WTC11 (cell line): ENCODE measurements at regions not wholly inside any gene's neighbourhood (a gene's known extent, or its start where the extent isn't known, plus 50 kb on each side); places are given as distances from the start of the nearest gene placed in this dataset.

Source experiments
- ATAC-seq: fragments of 200-7000 bp; cut with Tn5 transposase; 2 replicates; pipeline ENCODE4 v1.10.0; 2021; ENCODE audit warnings: mild to moderate bottlenecking, moderate library complexity
- CTCF ChIA-PET: fragments of 300-600 bp; sonication (Branson Sonifier 250); formaldehyde crosslinking; loops from one replicate; lab custom pipeline; 2021; ENCODE audit warnings: antibody characterized with exemption; lab: Charles Lee
- POLR2A ChIA-PET: fragments of 350-600 bp; sonication (Branson Sonifier 250); formaldehyde crosslinking; loops from one replicate; lab custom pipeline; 2021; ENCODE audit warnings: antibody characterized with exemption; lab: Charles Lee
- DNase-seq: peaks from one replicate; pipeline ENCODE4 v3.0.0; 2021; ENCODE audit warnings: low spot score
- H3K27ac Mint-ChIP-seq: 2 replicates; pipeline ENCODE4 v1.8.0; 2021; ENCODE audit warnings: mixed read lengths
- H3K27me3 Mint-ChIP-seq: 2 replicates; pipeline ENCODE4 v1.8.0; 2021; ENCODE audit warnings: low read depth, mild to moderate bottlenecking, moderate library complexity, mixed read lengths
- H3K36me3 Mint-ChIP-seq: 2 replicates; pipeline ENCODE4 v1.8.0; 2021; ENCODE audit warnings: mixed read lengths
- H3K4me1 Mint-ChIP-seq: 2 replicates; pipeline ENCODE4 v1.8.0; 2022; ENCODE audit warnings: mixed read lengths
- H3K4me3 Mint-ChIP-seq: 2 replicates; pipeline ENCODE4 v1.8.0; 2021; ENCODE audit warnings: mild to moderate bottlenecking, moderate library complexity, mixed read lengths
- H3K9me3 Mint-ChIP-seq: 2 replicates; pipeline ENCODE4 v1.8.0; 2021; ENCODE audit warnings: mixed read lengths
- AFF4 ChIP-seq: sonication (generic); formaldehyde crosslinking; IDR thresholded peaks from 2 replicates; pipeline ENCODE4 v1.8.1; 2023; ENCODE audit warnings: mild to moderate bottlenecking, missing genetic modification reagents, borderline replicate concordance
- CREB1 ChIP-seq: sonication (generic); formaldehyde crosslinking; IDR thresholded peaks from 2 replicates; pipeline ENCODE4 v1.8.0; 2023; ENCODE audit warnings: mild to moderate bottlenecking, missing genetic modification reagents
- E2F4 ChIP-seq: sonication (generic); formaldehyde crosslinking; IDR thresholded peaks from 2 replicates; pipeline ENCODE4 v1.8.1; 2022; ENCODE audit warnings: low read depth, mild to moderate bottlenecking, moderate library complexity, missing genetic modification reagents, borderline replicate concordance
- ELF4 ChIP-seq: sonication (generic); formaldehyde crosslinking; IDR thresholded peaks from 2 replicates; pipeline ENCODE4 v1.8.1; 2022; ENCODE audit warnings: low read depth, mild to moderate bottlenecking, moderate library complexity, missing genetic modification reagents
- GABPB1 ChIP-seq: sonication (generic); formaldehyde crosslinking; IDR thresholded peaks from 2 replicates; pipeline ENCODE4 v1.8.1; 2023; ENCODE audit warnings: mild to moderate bottlenecking, missing genetic modification reagents
- IRF2 ChIP-seq: sonication (generic); formaldehyde crosslinking; IDR thresholded peaks from 2 replicates; pipeline ENCODE4 v1.8.0; 2022; ENCODE audit warnings: low read depth, missing genetic modification reagents, borderline replicate concordance
- JUN ChIP-seq: sonication (generic); formaldehyde crosslinking; IDR thresholded peaks from 2 replicates; pipeline ENCODE4 v1.8.0; 2023; ENCODE audit warnings: mild to moderate bottlenecking, missing genetic modification reagents
- MXD4 ChIP-seq: fragments of 250-450 bp; sonication (Bioruptor Pico); IDR thresholded peaks from 2 replicates; pipeline ENCODE4 v1.8.0; 2021; ENCODE audit warnings: mild to moderate bottlenecking, moderate library complexity, borderline replicate concordance
- NFATC4 ChIP-seq: fragments of 250-450 bp; sonication (Bioruptor Pico); IDR thresholded peaks from 2 replicates; pipeline ENCODE4 v1.9.0; 2021; ENCODE audit warnings: mild to moderate bottlenecking
- NFE2L1 ChIP-seq: sonication (generic); formaldehyde crosslinking; IDR thresholded peaks from 2 replicates; pipeline ENCODE4 v1.8.1; 2023; ENCODE audit warnings: missing genetic modification reagents
- NR2C2 ChIP-seq: sonication (generic); formaldehyde crosslinking; IDR thresholded peaks from 2 replicates; pipeline ENCODE4 v1.8.0; 2022; ENCODE audit warnings: mild to moderate bottlenecking, missing genetic modification reagents
- PRRX2 ChIP-seq: fragments of 250-450 bp; sonication (Bioruptor Pico); IDR thresholded peaks from 2 replicates; pipeline ENCODE4 v1.8.0; 2021; ENCODE audit warnings: mild to moderate bottlenecking
- RORB ChIP-seq: fragments of 250-450 bp; sonication (Bioruptor Pico); IDR thresholded peaks from 2 replicates; pipeline ENCODE4 v1.9.0; 2021; ENCODE audit warnings: mild to moderate bottlenecking
- ZNF219 ChIP-seq: sonication (generic); formaldehyde crosslinking; IDR thresholded peaks from 2 replicates; pipeline ENCODE4 v1.8.0; 2023; ENCODE audit warnings: missing genetic modification reagents, mild to moderate bottlenecking, borderline replicate concordance
- ZNF232 ChIP-seq: sonication (generic); formaldehyde crosslinking; IDR thresholded peaks from 2 replicates; pipeline ENCODE4 v1.8.0; 2022; ENCODE audit warnings: mild to moderate bottlenecking, missing genetic modification reagents
- ZNF396 ChIP-seq: fragments of 250-450 bp; sonication (Bioruptor Pico); IDR thresholded peaks from 2 replicates; pipeline ENCODE4 v1.8.0; 2021; ENCODE audit warnings: mild to moderate bottlenecking, moderate library complexity, borderline replicate concordance
- ZNF671 ChIP-seq: fragments of 250-450 bp; sonication (Bioruptor Pico); IDR thresholded peaks from 2 replicates; pipeline ENCODE4 v1.8.0; 2021; ENCODE audit warnings: mild to moderate bottlenecking
- TF ChIP-seq, protein P1 (sequence below): sonication (generic); formaldehyde crosslinking; conservative IDR thresholded peaks from 2 replicates; pipeline ENCODE4 v1.8.1; 2023; ENCODE audit warnings: mild to moderate bottlenecking, low read depth, missing genetic modification reagents, moderate library complexity
- TF ChIP-seq, protein P2 (sequence below): sonication (generic); formaldehyde crosslinking; IDR thresholded peaks from 2 replicates; pipeline ENCODE4 v1.8.1; 2023; ENCODE audit warnings: mild to moderate bottlenecking, moderate library complexity, missing genetic modification reagents
- TF ChIP-seq, protein P3 (sequence below): sonication (generic); formaldehyde crosslinking; IDR thresholded peaks from 2 replicates; pipeline ENCODE4 v1.8.0; 2023; ENCODE audit warnings: mild to moderate bottlenecking, missing genetic modification reagents
- TF ChIP-seq, protein P4 (sequence below): sonication (generic); formaldehyde crosslinking; IDR thresholded peaks from 2 replicates; pipeline ENCODE4 v1.8.1; 2022; ENCODE audit warnings: low read depth, missing genetic modification reagents, borderline replicate concordance

GRCh38 chr10:29922226-29922625 is 137.2 kb downstream of the JCAD start (continued):
- TF ChIP-seq E2F4, result no peak
- TF ChIP-seq RORB (CRISPR knock-in tag), result no peak
- TF ChIP-seq NFE2L1 (CRISPR knock-in tag), result no peak
- TF ChIP-seq, all 79 proteins: peak for 0

DNA sequence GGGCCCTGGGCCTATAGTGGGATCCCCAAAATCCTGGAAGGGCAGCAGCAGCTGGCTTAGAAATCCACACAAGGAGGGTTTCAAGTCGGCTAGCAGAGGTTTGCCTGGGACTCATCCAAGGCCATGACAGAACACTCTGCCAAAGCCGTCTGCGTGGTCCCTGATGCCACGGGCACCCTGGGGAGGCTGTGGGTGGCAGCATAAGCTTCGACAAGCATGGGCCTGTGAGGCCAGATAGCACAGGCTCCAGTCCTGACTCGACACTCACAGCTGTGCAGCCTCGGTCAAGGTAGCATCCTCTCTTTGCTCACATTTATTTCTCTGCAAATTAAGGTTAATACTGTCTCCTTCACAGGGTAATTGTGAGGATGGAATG is 138.3 kb downstream of the JCAD start:
- no peak for TF ChIP-seq ZNF396 (CRISPR knock-in tag)
- no peak for TF ChIP-seq PRRX2 (CRISPR knock-in tag)
- TF ChIP-seq, protein P1, sequence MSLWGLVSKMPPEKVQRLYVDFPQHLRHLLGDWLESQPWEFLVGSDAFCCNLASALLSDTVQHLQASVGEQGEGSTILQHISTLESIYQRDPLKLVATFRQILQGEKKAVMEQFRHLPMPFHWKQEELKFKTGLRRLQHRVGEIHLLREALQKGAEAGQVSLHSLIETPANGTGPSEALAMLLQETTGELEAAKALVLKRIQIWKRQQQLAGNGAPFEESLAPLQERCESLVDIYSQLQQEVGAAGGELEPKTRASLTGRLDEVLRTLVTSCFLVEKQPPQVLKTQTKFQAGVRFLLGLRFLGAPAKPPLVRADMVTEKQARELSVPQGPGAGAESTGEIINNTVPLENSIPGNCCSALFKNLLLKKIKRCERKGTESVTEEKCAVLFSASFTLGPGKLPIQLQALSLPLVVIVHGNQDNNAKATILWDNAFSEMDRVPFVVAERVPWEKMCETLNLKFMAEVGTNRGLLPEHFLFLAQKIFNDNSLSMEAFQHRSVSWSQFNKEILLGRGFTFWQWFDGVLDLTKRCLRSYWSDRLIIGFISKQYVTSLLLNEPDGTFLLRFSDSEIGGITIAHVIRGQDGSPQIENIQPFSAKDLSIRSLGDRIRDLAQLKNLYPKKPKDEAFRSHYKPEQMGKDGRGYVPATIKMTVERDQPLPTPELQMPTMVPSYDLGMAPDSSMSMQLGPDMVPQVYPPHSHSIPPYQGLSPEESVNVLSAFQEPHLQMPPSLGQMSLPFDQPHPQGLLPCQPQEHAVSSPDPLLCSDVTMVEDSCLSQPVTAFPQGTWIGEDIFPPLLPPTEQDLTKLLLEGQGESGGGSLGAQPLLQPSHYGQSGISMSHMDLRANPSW, result no peak
- TF ChIP-seq ELF4 (CRISPR knock-in tag), result no peak
- TF ChIP-seq ZNF232 (CRISPR knock-in tag), result no peak
- TF ChIP-seq JUN (CRISPR knock-in tag), result no peak
- TF ChIP-seq, protein P2, sequence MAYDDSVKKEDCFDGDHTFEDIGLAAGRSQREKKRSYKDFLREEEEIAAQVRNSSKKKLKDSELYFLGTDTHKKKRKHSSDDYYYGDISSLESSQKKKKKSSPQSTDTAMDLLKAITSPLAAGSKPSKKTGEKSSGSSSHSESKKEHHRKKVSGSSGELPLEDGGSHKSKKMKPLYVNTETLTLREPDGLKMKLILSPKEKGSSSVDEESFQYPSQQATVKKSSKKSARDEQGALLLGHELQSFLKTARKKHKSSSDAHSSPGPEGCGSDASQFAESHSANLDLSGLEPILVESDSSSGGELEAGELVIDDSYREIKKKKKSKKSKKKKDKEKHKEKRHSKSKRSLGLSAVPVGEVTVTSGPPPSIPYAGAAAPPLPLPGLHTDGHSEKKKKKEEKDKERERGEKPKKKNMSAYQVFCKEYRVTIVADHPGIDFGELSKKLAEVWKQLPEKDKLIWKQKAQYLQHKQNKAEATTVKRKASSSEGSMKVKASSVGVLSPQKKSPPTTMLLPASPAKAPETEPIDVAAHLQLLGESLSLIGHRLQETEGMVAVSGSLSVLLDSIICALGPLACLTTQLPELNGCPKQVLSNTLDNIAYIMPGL (CRISPR knock-in tag), result no peak
- no peak for TF ChIP-seq GABPB1 (CRISPR knock-in tag)
- no peak for TF ChIP-seq AFF4 (CRISPR knock-in tag)
- H3K27me3 Mint-ChIP-seq, result no peaks in the 10 kb centered on the region; the same call in 1 of the 2 replicates
- ChIA-PET POLR2A (no interaction called here), CTCF (no interaction called here)
- H3K4me3 Mint-ChIP-seq, result no peak overlapping the region
- no peaks in the 10 kb centered on the region for H3K9me3 Mint-ChIP-seq
- ATAC-seq (no peak), DNase-seq (no peak)
- no peak overlapping the region for H3K27ac Mint-ChIP-seq
- no peaks in the 10 kb centered on the region for H3K36me3 Mint-ChIP-seq
- peaks cover 18% of the 10 kb centered on the region for H3K4me1 Mint-ChIP-seq

DNA sequence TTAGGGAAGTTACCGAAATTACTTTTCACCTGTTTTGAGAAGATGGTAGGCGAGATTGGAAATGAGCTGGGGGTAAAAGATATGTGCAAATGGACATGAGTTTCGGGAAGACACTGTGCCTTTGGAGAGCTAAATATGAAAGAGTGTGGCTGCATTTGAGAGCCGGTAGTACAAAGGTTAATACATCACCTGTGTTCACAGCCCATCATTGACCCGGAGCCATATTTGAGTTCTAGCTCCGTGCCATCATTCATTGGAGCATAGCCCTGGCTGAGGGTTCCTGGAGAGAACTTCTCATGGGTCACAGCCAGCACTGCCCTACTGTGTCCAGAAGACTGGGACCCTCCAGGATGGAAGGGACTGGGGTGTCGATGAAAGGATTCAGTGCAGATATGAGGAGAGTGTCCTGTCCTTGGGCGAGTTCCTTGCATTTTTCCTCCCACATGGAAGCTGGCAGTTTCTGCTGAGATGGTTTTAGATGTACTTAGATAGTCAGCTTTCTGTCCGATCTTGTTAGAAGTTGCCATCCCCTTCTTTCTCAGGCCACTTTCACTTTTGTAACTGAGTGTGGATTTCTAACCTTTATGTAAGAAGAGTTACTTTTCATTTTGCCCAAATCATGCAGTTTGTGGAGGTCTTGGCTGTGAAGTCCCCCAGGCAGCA is 138.8 kb downstream of the JCAD start:
- peaks cover 15% of the 10 kb centered on the region for H3K4me1 Mint-ChIP-seq
- H3K9me3 Mint-ChIP-seq, result no peaks in the 10 kb centered on the region
- ChIA-PET POLR2A (no interaction called here), CTCF (no interaction called here)
- no peaks in the 10 kb centered on the region for H3K36me3 Mint-ChIP-seq
- no peak overlapping the region for H3K4me3 Mint-ChIP-seq
- no peak overlapping the region for H3K27ac Mint-ChIP-seq
- no peaks in the 10 kb centered on the region; the same call in 1 of the 2 replicates for H3K27me3 Mint-ChIP-seq
- DNase-seq (no peak), ATAC-seq (no peak)
- TF ChIP-seq, protein P3, sequence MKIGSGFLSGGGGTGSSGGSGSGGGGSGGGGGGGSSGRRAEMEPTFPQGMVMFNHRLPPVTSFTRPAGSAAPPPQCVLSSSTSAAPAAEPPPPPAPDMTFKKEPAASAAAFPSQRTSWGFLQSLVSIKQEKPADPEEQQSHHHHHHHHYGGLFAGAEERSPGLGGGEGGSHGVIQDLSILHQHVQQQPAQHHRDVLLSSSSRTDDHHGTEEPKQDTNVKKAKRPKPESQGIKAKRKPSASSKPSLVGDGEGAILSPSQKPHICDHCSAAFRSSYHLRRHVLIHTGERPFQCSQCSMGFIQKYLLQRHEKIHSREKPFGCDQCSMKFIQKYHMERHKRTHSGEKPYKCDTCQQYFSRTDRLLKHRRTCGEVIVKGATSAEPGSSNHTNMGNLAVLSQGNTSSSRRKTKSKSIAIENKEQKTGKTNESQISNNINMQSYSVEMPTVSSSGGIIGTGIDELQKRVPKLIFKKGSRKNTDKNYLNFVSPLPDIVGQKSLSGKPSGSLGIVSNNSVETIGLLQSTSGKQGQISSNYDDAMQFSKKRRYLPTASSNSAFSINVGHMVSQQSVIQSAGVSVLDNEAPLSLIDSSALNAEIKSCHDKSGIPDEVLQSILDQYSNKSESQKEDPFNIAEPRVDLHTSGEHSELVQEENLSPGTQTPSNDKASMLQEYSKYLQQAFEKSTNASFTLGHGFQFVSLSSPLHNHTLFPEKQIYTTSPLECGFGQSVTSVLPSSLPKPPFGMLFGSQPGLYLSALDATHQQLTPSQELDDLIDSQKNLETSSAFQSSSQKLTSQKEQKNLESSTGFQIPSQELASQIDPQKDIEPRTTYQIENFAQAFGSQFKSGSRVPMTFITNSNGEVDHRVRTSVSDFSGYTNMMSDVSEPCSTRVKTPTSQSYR, result no peak
- TF ChIP-seq NR2C2 (CRISPR knock-in tag) (no peak), IRF2 (CRISPR knock-in tag) (no peak), ZNF671 (CRISPR knock-in tag) (no peak), CREB1 (CRISPR knock-in tag) (no peak), MXD4 (CRISPR knock-in tag) (no peak), NFATC4 (no peak), JUN (CRISPR knock-in tag) (no peak), ZNF219 (CRISPR knock-in tag) (no peak)
- TF ChIP-seq, protein P4, sequence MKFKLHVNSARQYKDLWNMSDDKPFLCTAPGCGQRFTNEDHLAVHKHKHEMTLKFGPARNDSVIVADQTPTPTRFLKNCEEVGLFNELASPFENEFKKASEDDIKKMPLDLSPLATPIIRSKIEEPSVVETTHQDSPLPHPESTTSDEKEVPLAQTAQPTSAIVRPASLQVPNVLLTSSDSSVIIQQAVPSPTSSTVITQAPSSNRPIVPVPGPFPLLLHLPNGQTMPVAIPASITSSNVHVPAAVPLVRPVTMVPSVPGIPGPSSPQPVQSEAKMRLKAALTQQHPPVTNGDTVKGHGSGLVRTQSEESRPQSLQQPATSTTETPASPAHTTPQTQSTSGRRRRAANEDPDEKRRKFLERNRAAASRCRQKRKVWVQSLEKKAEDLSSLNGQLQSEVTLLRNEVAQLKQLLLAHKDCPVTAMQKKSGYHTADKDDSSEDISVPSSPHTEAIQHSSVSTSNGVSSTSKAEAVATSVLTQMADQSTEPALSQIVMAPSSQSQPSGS (CRISPR knock-in tag), result no peak
